ENCODE measurements at regions not wholly inside any gene's neighbourhood (a gene's known extent, or its start where the extent isn't known, plus 50 kb on each side); places are given as distances from the start of the nearest gene placed in this dataset.

GRCh38 chr2:150402953-150403352, 84.5 kb downstream of the RND3 start (continued):
- TF ChIP-seq, protein P1, sequence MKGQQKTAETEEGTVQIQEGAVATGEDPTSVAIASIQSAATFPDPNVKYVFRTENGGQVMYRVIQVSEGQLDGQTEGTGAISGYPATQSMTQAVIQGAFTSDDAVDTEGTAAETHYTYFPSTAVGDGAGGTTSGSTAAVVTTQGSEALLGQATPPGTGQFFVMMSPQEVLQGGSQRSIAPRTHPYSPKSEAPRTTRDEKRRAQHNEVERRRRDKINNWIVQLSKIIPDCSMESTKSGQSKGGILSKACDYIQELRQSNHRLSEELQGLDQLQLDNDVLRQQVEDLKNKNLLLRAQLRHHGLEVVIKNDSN (IDR thresholded peaks at IDR 0.05; ENCODE audit: borderline replicate concordance, low read depth): no peak
- TF ChIP-seq EP300 (IDR thresholded peaks at IDR 0.05; ENCODE audit: borderline replicate concordance in 1 of 2, low read depth in 1 of 2, low read length in 1 of 2): no peak

- CTCF ChIA-PET: interaction anchor here (1.8 kb wide), 1 partner anchor 13 kb away, joined by 4 read pairs; no protein-coding TSS in a partner anchor
- no peak overlapping the region for H2AFZ ChIP-seq (ENCODE audit: low read depth)
Observed at GRCh38 chr2:150400849-150401248, 86.6 kb downstream of the RND3 start.

More at GRCh38 chr2:150400849-150401248, 86.6 kb downstream of the RND3 start:
- H3F3A ChIP-seq (replicated peaks; ENCODE audit: insufficient read depth): no peaks in the 10 kb centered on the region
- no peak overlapping the region for H3K27ac ChIP-seq (ENCODE audit: low read depth in 2 of 2, low read length in 1 of 2)
- no peaks in the 10 kb centered on the region for H3K4me1 ChIP-seq (ENCODE audit: control insufficient read depth in 1 of 2, insufficient read depth in 2 of 2, low read depth in 1 of 2, low read length in 1 of 2)
- no peaks in the 10 kb centered on the region for H4K20me1 ChIP-seq (ENCODE audit: insufficient read depth)
- no peaks in the 10 kb centered on the region for H3K79me2 ChIP-seq (ENCODE audit: insufficient read depth)
- 54% methylated on average over 2 of the region's 2 CpGs for WGBS (ENCODE audit: low lambda C conversion rate)
- POLR2A ChIA-PET: no interaction called here
- H3K4me3 ChIP-seq (ENCODE audit: low read depth in 2 of 2, low read length in 1 of 2): no peak overlapping the region
- H3K9me3 ChIP-seq: no peaks in the 10 kb centered on the region
- H3K9me2 ChIP-seq: no peaks in the 10 kb centered on the region
- no peak overlapping the region for H3K4me2 ChIP-seq
- H3K27me3 ChIP-seq (ENCODE audit: insufficient read depth): no peaks in the 10 kb centered on the region
- no peak overlapping the region for H3K9ac ChIP-seq
- DNase-seq: no peak
- H3K36me3 ChIP-seq (replicated peaks in 1 of 2; ENCODE audit: control insufficient read depth in 1 of 2, insufficient read depth in 2 of 2, low read length in 1 of 2): no peaks in the 10 kb centered on the region
- TF ChIP-seq ZBTB33 (IDR thresholded peaks at IDR 0.05; ENCODE audit: borderline replicate concordance, low read depth): no peak
- TF ChIP-seq MEF2A (IDR thresholded peaks at IDR 0.05; ENCODE audit: borderline replicate concordance, low read depth): no peak
- TF ChIP-seq RCOR1 (IDR thresholded peaks at IDR 0.05; ENCODE audit: low read length): no peak
- no peak for TF ChIP-seq RAD21 (IDR thresholded peaks at IDR 0.05; ENCODE audit: low read length)
- no peak for TF ChIP-seq NRF1 (IDR thresholded peaks at IDR 0.05; ENCODE audit: low read depth, low read length)
- TF ChIP-seq MXI1 (IDR thresholded peaks at IDR 0.05; ENCODE audit: low read depth, low read length): no peak
- no peak for TF ChIP-seq ELF1 (IDR thresholded peaks at IDR 0.05)
- TF ChIP-seq POLR2AphosphoS5 (IDR thresholded peaks at IDR 0.05; ENCODE audit: low read depth, low read length): no peak
- TF ChIP-seq JUND (IDR thresholded peaks at IDR 0.05): no peak
- no peak for TF ChIP-seq RFX5 (IDR thresholded peaks at IDR 0.05; ENCODE audit: low read length)
- no peak for TF ChIP-seq TAF1 (IDR thresholded peaks at IDR 0.05; ENCODE audit: borderline replicate concordance, low read depth, low read length)
- TF ChIP-seq REST (IDR thresholded peaks at IDR 0.05; ENCODE audit: low read depth, low read length): no peak
- no peak for TF ChIP-seq TEAD4 (IDR thresholded peaks at IDR 0.05; ENCODE audit: borderline replicate concordance, insufficient read depth)
- no peak for TF ChIP-seq USF2 (IDR thresholded peaks at IDR 0.05; ENCODE audit: borderline replicate concordance, low read depth, low read length)
- no peak for TF ChIP-seq GABPA (IDR thresholded peaks at IDR 0.05; ENCODE audit: low read depth)
